ENCODE measurements at regions not wholly inside any gene's neighbourhood (a gene's known extent, or its start where the extent isn't known, plus 50 kb on each side); places are given as distances from the start of the nearest gene placed in this dataset.
A peak's percentile ranks its signal among the peaks of the same experiment; 100 is the strongest.

GRCh38 chr1:70656361-70656760 lies 245.3 kb downstream of the CTH start:
- H3K4me3 ChIP-seq (ENCODE audit: control insufficient read depth, low read depth, low read length): no peak overlapping the region
- peak; percentile 17 for DNase-seq (ENCODE audit: low read depth)
- no peak for TF ChIP-seq CTCF (IDR thresholded peaks at IDR 0.05; ENCODE audit: control insufficient read depth, insufficient read depth, low read depth, low read length, missing control alignments)

GRCh38 chr1:70659891-70660290 lies 248.8 kb downstream of the CTH start:
- no peak for DNase-seq (ENCODE audit: low read depth)
- TF ChIP-seq CTCF (IDR thresholded peaks at IDR 0.05; ENCODE audit: control insufficient read depth, insufficient read depth, low read depth, low read length, missing control alignments): no peak
- H3K4me3 ChIP-seq (ENCODE audit: control insufficient read depth, low read depth, low read length): no peak overlapping the region

GRCh38 chr1:70666381-70667140 lies 255.5 kb downstream of the CTH start:
- DNase-seq (ENCODE audit: low read depth): no peak
- no peak overlapping the region for H3K4me3 ChIP-seq (ENCODE audit: control insufficient read depth, low read depth, low read length)
- TF ChIP-seq CTCF (IDR thresholded peaks at IDR 0.05; ENCODE audit: control insufficient read depth, insufficient read depth, low read depth, low read length, missing control alignments): no peak

- no peak for DNase-seq (ENCODE audit: low read depth)
- H3K4me3 ChIP-seq (ENCODE audit: control insufficient read depth, low read depth, low read length): no peak overlapping the region
- no peak for TF ChIP-seq CTCF (IDR thresholded peaks at IDR 0.05; ENCODE audit: control insufficient read depth, insufficient read depth, low read depth, low read length, missing control alignments)
These were observed 256.6 kb downstream of the CTH start for GRCh38 chr1:70667494-70668170.

- TF ChIP-seq CTCF (IDR thresholded peaks at IDR 0.05; ENCODE audit: control insufficient read depth, insufficient read depth, low read depth, low read length, missing control alignments): no peak
- no peak for DNase-seq (ENCODE audit: low read depth)
- H3K4me3 ChIP-seq (ENCODE audit: control insufficient read depth, low read depth, low read length): no peak overlapping the region
These were observed 259.9 kb downstream of the CTH start for GRCh38 chr1:70671006-70671405.

GRCh38 chr1:70672442-70672888 lies 261.4 kb downstream of the CTH start:
- TF ChIP-seq CTCF (IDR thresholded peaks at IDR 0.05; ENCODE audit: control insufficient read depth, insufficient read depth, low read depth, low read length, missing control alignments): no peak
- H3K4me3 ChIP-seq (ENCODE audit: control insufficient read depth, low read depth, low read length): no peak overlapping the region
- no peak for DNase-seq (ENCODE audit: low read depth)
